Limb (tissue), 2 donors: ENCODE measurements at regions not wholly inside any gene's neighbourhood (a gene's known extent, or its start where the extent isn't known, plus 50 kb on each side); places are given as distances from the start of the nearest gene placed in this dataset.
"Not testable (repeated sequence)": the region's sequence is repeated elsewhere in the genome, so short reads cannot be mapped to it uniquely, and the experiment has no call there.

ENCODE experiments used
- DNase-seq, 2 donors: peaks; one replicate each; pipeline ENCODE4 v3.0.0-alpha.2; 2016; ENCODE audit errors: extremely low spot score in 2 of 2

DNA sequence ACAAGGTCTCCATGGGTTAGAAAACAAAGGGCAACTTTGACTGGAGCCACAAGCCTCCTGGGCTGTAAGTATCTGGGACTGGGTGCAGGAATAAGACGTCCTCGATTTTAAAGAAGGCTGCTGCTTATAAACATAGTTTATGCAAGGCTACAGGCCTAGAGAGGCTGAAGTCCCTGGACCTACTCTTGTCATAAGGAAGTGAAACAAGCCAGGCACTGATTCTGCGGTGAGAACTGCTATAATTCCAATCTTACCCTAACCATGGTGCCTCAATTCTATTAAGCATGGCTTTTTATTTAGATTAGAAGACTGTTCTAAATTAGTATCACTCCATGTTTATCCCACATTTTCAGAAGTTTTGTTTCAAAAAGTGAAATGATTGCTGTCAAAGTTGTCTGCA, 777.6 kb downstream of the PLOD2 start:
- DNase-seq = no peak

DNA sequence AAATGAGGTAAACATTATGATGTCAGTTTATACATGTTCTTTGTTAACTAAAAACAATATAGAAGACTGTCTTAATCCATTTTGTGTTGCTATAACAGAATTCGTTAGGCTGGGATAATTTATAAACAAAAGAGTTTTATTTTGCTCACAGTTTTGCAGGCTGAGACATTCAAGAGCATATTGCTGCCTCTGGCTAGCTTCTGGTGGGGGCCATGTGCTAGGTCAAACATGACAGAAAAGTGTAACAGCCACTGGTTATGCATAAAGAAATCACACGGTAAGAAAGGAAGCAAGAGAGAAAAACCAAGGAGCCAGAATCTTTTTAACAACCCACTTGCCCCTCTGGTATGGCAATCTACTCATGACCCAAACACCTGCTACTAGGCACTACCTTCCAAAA, 776.7 kb downstream of the PLOD2 start:
- no peak for DNase-seq

DNA sequence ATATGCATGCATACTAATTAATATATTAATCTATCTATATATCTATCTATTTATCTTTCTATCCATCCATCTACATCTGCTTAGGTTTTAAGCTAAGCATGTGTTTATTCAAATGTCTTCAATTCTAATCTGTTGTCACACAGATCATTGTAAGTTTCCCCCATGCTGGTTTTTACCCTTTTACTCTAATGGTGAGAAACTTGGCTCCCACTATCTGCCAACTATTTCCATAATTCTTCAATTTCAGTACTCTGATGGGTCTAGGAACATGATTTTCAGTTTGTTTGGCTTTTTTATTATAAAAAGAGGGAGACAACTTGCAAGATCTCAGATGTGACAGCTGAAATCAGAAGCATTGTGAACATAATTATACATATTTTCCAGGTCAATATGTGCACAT, 773.8 kb downstream of the PLOD2 start:
- no peak for DNase-seq

DNA sequence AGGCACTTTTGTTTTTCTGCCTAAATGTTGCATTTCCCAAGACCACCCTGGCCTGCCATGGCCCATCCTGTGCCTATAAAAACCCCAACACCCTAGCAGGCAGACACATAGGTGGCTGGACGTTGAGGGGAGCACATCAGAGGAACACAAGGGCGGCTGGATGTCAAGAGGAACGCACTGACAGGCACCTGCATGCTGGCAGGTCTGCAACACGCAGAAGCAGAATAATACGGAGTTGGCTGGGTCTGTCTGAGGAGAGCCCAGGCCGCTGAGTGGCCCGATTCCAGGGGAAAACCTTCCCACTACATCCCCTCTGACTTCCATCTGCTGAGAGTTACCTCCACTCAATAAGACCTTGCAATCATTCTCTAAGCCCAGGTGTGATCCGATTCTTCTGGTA, 765.6 kb downstream of the PLOD2 start:
- no peak for DNase-seq

DNA sequence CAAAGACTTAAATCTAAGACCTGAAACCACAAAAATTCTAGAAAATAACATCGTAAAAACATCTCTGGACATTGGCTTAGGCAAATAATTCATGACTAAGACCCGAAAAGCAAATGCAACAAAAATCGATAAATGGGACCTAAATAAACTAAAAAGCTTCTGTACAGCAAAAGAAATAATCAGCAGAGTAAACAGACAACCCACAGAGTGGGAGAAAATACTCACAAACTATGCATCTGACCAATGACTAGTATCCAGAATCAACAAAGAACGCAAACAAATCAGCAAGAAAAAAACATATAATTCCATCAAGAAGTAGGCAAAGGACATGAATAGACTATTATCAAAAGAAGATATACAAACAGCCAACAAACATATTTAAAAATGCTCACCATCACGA, 749.4 kb downstream of the PLOD2 start:
- no peak for DNase-seq

DNA sequence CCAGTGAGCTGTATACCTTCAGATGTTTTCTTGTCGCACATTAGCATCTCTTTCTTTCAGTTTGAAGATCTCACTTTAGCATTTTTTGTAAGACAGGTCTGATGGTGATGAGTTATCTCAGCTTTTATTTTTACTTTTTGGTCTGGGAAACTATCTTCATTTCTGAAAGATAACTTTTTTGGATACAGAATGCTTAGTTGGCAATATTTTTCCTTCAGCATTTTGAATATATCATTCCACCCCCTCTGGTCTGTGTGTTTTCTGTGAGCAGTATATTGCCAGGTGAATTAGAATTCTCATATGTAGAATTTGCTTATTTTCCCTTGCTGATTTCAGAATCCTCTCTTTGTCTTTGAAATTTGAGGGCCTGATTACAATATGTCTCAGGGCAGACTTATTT, 743.3 kb downstream of the PLOD2 start:
- DNase-seq = no peak

DNA sequence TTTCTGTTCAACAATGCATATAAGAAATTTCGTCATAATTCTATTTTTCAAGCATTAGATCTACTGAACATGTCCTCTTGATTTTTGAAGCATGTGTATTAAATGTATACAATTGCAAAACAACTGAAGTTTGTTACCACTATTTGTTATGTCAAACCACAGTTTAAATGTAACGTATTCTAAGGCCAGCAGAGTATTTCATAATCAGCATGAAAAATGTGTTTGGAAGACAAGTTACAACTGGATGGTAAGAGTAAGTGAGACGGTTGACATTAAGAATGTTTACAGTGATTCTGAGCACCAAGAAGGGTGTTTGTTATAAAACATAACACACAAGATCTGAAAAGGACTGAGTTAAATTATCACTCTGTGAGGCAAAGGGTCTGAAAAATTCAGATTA, 738.4 kb downstream of the PLOD2 start:
- no peak for DNase-seq

DNA sequence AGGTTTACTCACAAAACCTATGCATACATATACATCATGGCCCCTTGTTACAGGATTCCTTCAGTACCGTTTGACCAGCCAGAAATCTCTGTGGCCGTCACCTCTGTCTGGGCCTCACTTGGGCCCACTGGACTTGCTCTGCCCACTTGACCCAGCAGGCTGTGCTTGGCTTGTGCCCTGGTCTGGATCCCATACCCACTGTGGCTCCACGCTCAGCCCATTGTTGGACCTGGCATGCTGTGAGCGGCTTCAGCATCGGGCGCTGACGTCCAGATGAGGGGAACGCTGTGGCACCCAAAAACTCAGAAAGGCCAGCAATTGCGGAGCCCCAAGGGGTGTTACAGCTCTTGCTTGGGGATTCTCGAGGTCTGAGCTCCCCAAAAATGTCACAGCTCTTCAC, 733.6 kb downstream of the PLOD2 start:
- DNase-seq = no peak

DNA sequence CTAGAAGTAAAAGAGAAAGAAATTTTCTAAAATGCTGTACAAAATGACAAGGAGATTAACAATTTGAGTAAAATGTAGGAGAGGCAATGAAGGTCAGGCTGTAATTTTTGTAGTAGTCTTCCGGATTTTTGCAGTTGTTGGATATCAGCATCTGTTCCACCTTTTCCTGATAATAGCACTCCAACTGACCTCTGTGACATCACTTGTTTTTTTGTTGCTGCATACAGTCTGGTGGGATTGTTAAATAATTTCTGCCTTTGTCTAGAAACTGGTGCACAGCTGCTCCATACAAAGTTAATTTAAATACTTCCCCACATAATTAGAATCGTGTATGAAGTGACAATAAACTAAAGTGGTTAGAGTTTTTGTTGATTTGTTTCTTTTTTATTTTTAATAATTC, 731.4 kb downstream of the PLOD2 start:
- no peak for DNase-seq

DNA sequence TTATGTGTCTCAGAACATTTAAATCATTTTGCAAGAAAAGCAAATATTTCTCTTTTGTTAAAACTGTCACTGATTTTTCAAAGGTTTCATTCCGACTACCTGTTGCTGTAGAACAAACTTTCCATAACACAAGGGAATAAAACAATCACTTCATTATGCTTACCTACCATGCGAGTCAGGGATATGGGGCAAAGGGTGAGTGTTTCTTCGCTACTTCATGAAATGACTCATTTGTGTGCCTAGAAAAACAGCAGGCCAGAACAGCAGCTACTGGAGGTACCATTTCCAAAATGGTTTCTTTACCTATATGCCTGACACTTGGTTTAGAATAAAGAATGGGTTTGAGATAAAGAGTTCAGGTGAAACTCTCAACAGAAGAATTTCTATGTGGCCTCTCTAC, 712.5 kb downstream of the PLOD2 start:
- no peak for DNase-seq

DNA sequence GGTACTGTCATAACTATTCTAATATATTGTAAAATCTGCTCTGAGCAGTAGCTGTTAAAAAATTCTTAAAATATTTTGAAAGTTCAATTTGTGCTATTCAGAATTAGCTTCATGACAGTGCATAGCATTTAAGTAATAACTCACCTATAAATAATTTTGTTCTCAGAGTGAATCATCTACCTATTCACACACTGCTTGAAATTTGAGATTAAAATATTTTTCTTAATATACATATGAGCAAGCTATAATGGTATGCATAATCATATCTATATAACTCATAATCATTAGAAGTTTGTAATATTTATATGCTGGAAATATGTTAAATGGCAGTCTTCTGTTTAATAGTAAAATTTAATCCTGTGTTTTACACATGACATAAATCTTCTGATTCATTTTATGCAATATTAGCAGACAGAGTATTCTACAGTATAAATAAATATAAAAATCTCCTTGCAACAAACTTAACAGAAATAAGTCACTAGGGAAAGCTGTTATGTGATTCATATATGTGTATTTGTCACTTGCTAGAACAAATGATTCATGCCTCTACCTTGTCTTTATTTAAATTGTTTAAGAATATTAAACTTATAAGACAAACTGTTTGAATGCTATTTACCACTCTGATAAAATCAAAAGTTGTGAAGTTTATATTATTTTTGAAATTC, 710.8 kb downstream of the PLOD2 start:
- DNase-seq = no peak

DNA sequence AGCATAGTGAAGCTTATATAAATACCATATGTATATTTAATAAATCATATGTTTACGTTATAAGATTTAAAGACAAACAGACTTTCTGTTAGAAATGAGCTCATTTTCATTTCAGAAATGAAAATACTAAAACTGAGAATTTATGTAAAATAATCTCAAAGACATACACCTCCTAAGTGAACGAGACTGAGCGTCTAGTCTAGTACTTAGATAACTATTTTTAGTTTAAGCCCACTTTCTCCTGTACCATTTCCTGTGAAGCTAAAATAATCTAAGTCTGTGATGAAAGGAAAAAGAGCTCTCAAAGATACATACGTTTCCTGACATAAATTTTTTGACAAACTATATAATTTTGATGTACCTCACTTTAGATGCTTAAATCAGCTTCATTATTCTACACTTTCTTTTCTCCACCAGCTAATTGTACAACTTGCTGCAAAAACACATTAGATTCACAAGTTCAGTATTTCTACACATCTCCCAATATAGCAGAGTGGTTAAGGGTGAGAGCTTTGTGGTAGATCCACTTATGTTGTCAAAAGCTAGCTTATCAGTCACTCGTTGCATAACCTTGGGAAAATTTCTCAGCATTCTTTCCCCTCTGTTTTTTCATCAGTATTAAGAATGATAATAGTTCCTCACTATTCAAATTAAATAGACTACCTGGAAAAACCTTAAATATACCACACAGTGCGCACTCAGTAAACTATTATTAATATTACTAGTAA, 703.0 kb downstream of the PLOD2 start:
- DNase-seq = no peak

DNA sequence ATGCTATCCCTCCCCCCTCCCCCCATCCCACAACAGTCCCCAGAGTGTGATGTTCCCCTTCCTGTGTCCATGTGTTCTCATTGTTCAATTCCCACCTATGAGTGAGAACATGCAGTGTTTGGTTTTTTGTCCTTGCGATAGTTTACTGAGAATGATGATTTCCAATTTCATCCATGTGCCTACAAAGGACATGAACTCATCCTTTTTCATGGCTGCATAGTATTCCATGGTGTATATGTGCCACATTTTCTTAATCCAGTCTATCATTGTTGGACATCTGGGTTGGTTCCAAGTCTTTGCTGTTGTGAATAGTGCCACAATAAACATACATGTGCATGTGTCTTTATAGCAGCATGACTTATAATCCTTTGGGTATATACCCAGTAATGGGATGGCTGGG, 701.3 kb downstream of the PLOD2 start:
- not testable (repeated sequence) for DNase-seq

DNA sequence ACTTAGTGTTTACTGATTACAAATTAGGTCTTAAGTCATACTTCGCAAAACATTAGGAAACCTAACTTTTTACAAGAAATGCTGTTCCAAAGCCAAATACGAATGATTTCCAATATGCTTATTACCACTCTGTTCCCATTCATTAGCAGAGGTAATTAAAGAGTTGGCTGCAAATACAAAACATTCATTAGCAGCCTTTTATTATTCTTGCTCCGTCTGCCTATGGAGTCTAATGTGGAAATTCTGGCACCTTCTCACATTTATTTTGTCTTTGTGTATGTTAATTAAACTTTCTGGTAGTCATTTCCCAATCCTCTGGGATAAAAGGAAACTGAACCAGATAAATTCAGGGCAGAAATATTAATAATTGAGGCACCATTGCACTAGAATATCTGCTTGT, 689.0 kb downstream of the PLOD2 start:
- no peak for DNase-seq

DNA sequence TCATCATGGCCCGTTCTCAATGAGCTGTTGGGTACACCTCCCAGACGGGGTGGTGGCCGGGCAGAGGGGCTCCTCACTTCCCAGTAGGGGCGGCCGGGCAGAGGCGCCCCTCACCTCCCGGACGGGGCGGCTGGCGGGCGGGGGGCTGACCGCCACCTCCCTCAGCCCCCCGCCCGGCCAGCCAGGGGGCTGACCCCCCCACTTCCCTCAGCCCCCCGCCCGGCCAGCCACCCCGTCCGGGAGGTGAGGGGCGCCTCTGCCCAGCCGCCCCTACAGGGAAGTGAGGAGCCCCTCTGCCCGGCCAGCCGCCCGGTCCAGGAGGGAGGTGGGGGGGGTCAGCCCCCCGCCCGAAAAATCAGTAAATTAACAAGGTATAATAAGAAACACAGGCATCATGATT, 678.2 kb downstream of the PLOD2 start:
- DNase-seq = not testable (repeated sequence)

DNA sequence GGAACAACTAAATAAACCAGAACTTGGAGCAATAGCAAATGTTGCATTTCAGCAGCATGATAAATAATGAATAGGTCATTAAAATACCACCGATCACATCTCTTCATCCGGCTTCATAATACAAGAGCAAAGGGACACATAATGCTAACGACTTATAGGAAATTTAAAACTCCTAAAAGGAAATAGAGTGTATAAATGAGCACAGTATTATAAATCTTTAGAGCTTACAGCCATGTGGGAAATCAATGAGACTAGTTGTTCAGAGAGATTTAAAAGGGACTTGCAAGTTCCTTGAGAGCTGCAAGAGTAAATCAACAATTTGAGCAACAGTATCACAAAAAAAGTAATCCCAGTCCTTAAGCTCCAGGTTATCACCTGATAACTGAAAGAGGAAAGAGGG, 677.0 kb downstream of the PLOD2 start:
- DNase-seq = no peak

DNA sequence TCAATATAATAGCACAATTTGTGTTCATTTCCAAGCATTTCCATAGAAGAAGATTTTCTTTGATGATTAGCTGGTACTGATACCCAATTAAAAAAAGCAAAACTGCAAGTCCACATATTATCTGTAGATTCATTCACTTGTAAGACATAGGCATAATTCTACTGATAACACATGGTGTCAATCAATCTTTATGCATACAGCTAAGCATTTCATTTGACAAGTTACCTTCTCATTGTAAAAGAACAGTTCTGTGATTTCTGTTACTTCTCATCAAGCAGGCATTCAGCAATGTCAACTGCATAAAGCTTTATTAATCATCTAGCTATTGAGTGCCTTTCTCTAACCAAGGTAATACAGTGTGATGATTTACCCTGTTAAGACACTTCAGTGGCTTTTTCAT, 672.0 kb downstream of the PLOD2 start:
- DNase-seq = no peak

DNA sequence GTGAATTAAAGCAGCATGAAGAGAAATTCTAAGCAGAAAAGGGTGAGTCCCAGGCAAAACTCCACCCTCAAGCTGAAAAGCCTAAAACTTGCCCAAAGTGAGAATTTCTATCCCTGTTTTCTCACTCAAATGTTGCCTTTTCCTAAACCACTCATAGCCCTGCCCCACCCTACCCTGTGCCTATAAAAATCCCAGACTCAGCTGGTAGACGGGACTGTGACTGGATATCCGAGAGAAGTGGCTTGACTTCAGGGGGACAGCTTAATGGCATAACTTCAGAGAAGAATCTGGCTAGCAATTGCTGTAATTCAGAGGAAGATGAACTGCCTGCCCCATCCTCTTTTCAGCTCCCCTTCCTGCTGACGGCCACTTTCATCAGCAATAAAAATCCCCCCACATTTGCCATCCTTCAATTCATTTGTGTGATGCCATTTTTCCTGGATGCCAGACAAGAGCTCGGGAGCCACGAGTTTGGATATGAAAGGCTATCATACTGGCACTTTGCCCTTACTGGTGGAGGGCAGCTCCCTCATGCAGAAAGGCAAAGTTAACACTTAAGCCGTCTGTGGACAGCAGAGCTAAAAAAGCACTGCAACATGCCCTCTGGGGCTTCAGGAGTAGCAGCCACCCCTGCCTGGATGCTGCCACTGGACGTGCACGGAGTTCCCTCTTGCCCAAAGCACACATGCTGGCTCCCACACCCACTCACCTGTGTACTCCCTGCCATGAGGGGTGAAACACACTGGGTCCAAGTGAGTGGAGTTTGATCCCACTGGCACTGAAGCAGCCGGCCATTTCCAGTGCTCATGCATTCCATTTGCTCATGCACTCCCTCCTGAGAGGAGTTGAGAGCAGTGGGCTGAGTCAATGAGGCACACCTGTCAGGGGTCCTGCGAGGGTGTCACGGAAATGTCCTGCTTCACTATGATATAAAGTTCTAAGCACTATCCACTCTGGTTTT, 670.6 kb downstream of the PLOD2 start:
- no peak for DNase-seq

DNA sequence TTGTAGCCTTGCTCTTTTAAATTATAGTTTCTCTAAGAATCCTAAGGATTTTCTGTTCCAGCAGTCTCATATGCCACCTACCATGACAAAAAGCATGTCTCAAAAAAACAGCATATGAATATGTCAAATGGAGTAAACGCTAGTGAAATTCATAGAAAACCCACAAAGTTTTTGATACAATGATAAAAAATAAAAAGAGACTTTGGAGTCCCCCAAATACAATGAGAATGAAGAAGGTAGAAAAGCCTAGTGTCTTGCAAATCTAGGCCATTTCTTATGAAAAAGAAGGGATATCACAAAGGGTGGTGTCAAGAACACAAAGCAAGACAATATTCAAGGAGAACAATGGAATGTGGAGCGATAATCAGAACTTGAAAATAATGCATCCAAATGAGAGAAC, 668.5 kb downstream of the PLOD2 start:
- no peak for DNase-seq

DNA sequence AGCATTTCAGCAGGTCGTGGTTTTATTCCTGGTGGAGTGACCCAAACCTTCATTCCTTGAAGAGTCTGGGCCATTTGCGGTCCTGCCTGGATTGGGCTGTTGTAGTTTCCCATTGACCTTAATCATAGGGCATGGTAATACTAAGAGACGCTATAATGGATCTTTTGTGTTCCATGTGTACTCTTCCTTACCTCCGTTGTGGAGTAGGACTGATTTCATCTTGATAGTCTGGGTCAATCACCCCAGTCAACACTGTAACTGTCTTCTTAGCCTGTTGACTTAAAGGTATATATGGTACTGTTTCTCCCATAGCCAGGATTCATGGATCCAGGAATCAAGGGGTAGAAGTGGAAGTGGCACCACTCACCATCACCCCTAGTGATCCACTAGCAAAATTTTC, 643.6 kb downstream of the PLOD2 start:
- DNase-seq = not testable (repeated sequence)

DNA sequence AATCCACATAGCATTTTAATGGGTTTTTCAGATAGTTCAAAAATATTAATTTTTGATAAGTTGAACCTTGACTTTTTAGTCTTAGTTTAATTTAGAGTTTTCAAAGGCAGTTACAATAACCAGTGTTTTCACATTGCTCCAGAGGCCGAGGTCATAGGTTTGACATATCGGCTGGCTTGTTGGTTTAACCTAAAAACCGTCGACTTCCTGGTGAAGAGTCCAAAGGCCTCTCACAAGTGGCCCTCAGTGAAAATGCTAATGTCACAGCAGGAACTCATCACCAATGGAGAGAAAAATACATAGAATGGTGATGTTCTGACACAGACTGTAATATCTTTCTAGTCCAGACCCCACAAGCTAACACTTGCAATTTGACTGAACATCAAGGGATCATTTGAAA, 642.3 kb downstream of the PLOD2 start:
- no peak for DNase-seq

DNA sequence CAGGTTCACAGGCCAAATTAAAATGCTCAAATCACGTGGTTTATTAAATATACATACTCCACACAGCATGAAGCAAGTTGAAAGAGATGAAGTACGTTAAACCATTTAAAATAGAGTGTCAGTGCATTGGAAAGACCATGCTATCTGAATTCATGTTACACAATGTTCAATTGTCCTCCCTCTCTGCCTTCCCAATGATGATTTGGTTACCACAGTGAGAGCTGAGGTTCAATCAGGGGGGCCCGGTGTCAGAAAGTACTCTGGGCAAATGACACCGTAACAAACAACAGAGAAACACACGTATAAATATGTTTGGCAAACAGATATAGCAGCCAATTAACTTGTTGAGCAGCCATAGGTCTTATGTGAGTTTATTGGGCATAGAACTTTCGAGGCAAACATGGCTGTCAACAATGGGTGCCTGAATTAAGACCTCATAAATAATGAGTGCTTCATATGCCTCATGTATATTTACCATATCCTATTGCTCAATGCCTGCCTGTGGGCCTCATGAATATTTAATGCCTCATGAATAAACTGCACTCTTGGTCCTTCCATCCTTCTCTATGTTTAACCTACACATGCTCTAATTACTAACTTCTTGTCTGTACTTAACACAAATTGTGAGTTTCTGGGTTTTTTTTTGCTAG, 641.5 kb downstream of the PLOD2 start:
- no peak for DNase-seq
